Adrenal gland (tissue), 5 donors: ENCODE measurements at regions not wholly inside any gene's neighbourhood (a gene's known extent, or its start where the extent isn't known, plus 50 kb on each side); places are given as distances from the start of the nearest gene placed in this dataset.

Experiments used
- CTCF ChIP-seq, 6 experiments: fragments of 450-650 bp in 4 of 6; fragments of 200-600 bp in 2 of 6; sonication (generic) in 1 of 6; IDR thresholded peaks; 1 replicate in 5 of 6; 2 replicates in 1 of 6; pipeline versions ENCODE4 v1.5.1 to v1.8.0; 2016 to 2021; ENCODE audit warnings: antibody characterized with exemption in 6 of 6, mild to moderate bottlenecking in 2 of 6, moderate library complexity in 1 of 6
- POLR2A ChIP-seq, 2 donors: fragments of 450-650 bp; IDR thresholded peaks; one replicate each; pipeline ENCODE4 v1.6.1; 2017; ENCODE audit warnings: antibody characterized with exemption in 2 of 2, mild to moderate bottlenecking in 2 of 2, moderate library complexity in 1 of 2
- donor health status: DM: no; HTN: no; CAD: no.

GRCh38 chr6:81169166-81169565, 583.3 kb downstream of the TENT5A start:
- TF ChIP-seq CTCF (IDR thresholded peaks at IDR 0.05) (no peak), POLR2A (IDR thresholded peaks at IDR 0.05) (no peak)
